ENCODE measurements at regions not wholly inside any gene's neighbourhood (a gene's known extent, or its start where the extent isn't known, plus 50 kb on each side); places are given as distances from the start of the nearest gene placed in this dataset.

DNA sequence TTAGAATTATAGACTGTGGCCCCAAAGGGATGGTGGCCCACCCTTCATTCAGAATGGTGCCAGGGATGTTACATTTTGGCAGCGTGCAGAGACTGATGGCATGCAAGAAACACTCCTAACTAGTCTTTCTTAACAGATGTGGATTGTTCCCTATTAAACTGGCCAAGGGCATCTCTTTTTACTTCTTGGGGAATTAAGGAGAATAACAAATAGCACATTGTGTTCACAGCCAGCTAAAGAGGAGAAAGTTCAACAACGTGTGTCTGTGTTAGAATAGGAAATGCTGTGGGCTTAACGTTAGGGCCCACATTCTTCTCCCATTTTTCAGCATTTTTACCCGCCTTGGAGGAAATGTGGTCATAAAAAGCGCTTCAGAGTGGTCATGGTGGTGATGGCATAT lies 404.8 kb downstream of the CDH2 start:
- no peak for DNase-seq (ENCODE audit: low read depth in 1 of 2, low spot score in 1 of 2)
- Histone ChIP-seq H3K27me3 (ENCODE audit: insufficient read depth, poor library complexity, severe bottlenecking) (no peaks in the 10 kb centered on the region), H3K4me3 (replicated peaks; ENCODE audit: insufficient read depth, low read length) (no peak overlapping the region), H3K27ac (replicated peaks) (no peak overlapping the region)
- TF ChIP-seq POLR2AphosphoS5 (IDR thresholded peaks at IDR 0.05; ENCODE audit: low read depth), result no peak
- no peak for TF ChIP-seq GABPA (IDR thresholded peaks at IDR 0.05; ENCODE audit: low read depth)

DNA sequence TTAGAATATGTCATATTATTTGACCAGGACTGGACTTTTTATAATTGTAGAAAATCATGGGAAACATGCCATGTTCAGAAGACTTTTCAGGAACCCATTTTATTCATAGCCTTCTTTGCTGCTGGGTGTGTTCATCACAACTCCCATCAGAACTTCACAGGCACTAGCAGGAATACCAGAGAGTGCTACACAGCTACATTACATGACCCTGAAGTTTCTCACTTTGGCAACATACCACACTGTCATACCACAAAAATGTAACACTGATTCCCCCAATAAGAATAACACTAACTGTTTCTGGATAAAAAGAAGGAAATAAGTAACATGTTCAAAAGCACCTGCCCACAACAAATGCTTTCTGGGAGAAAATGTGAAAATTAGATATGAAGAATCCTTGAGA lies 405.4 kb downstream of the CDH2 start:
- TF ChIP-seq CTCF (IDR thresholded peaks at IDR 0.05; ENCODE audit: insufficient read depth, low read length), result no peak
- TF ChIP-seq, protein P1, sequence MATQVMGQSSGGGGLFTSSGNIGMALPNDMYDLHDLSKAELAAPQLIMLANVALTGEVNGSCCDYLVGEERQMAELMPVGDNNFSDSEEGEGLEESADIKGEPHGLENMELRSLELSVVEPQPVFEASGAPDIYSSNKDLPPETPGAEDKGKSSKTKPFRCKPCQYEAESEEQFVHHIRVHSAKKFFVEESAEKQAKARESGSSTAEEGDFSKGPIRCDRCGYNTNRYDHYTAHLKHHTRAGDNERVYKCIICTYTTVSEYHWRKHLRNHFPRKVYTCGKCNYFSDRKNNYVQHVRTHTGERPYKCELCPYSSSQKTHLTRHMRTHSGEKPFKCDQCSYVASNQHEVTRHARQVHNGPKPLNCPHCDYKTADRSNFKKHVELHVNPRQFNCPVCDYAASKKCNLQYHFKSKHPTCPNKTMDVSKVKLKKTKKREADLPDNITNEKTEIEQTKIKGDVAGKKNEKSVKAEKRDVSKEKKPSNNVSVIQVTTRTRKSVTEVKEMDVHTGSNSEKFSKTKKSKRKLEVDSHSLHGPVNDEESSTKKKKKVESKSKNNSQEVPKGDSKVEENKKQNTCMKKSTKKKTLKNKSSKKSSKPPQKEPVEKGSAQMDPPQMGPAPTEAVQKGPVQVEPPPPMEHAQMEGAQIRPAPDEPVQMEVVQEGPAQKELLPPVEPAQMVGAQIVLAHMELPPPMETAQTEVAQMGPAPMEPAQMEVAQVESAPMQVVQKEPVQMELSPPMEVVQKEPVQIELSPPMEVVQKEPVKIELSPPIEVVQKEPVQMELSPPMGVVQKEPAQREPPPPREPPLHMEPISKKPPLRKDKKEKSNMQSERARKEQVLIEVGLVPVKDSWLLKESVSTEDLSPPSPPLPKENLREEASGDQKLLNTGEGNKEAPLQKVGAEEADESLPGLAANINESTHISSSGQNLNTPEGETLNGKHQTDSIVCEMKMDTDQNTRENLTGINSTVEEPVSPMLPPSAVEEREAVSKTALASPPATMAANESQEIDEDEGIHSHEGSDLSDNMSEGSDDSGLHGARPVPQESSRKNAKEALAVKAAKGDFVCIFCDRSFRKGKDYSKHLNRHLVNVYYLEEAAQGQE (IDR thresholded peaks at IDR 0.05; ENCODE audit: insufficient replicate concordance, low read depth), result no peak
- no peak for TF ChIP-seq GABPA (IDR thresholded peaks at IDR 0.05; ENCODE audit: low read depth)
- no peak for TF ChIP-seq SPI1 (IDR thresholded peaks at IDR 0.05; ENCODE audit: borderline replicate concordance, low read depth)
- no peak for TF ChIP-seq POLR2AphosphoS5 (IDR thresholded peaks at IDR 0.05; ENCODE audit: low read depth)
- H3K4me3 ChIP-seq (replicated peaks; ENCODE audit: insufficient read depth, low read length), result no peak overlapping the region
- H3K27ac ChIP-seq (replicated peaks), result no peak overlapping the region
- no peaks in the 10 kb centered on the region for H3K27me3 ChIP-seq (ENCODE audit: insufficient read depth, poor library complexity, severe bottlenecking)
- DNase-seq (ENCODE audit: low read depth in 1 of 2, low spot score in 1 of 2), result no peak

DNA sequence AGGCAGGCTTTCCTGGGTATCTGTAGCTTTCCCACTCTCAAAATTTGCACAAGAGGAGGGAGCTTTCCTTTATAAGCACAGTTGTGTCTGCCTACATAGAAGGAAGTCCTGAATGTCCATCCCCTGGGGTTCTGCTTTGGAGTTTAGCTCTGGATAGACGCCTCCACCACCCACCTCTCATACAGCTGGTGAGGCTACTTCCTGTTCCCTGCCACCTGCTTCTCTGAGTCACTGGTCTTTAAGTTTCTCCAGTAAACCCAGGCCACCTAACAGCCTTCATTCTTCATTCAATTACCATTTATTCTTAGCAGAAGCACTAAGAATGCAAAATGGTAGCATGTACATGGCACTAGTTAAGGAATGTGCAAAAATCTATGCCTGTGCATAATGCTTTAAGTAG lies 407.8 kb downstream of the CDH2 start:
- no peaks in the 10 kb centered on the region for H3K27me3 ChIP-seq (ENCODE audit: insufficient read depth, poor library complexity, severe bottlenecking)
- no peak overlapping the region for H3K27ac ChIP-seq (replicated peaks)
- no peak for DNase-seq (ENCODE audit: low read depth in 1 of 2, low spot score in 1 of 2)
- no peak overlapping the region for H3K4me3 ChIP-seq (replicated peaks; ENCODE audit: insufficient read depth, low read length)
- TF ChIP-seq CTCF (IDR thresholded peaks at IDR 0.05; ENCODE audit: insufficient read depth, low read length) (no peak), GABPA (IDR thresholded peaks at IDR 0.05; ENCODE audit: low read depth) (no peak), POLR2AphosphoS5 (IDR thresholded peaks at IDR 0.05; ENCODE audit: low read depth) (no peak), SPI1 (IDR thresholded peaks at IDR 0.05; ENCODE audit: borderline replicate concordance, low read depth) (no peak)
- TF ChIP-seq, protein P1 (IDR thresholded peaks at IDR 0.05; ENCODE audit: insufficient replicate concordance, low read depth), result no peak

- TF ChIP-seq GABPA (IDR thresholded peaks at IDR 0.05; ENCODE audit: low read depth) (no peak), POLR2AphosphoS5 (IDR thresholded peaks at IDR 0.05; ENCODE audit: low read depth) (no peak), SPI1 (IDR thresholded peaks at IDR 0.05; ENCODE audit: borderline replicate concordance, low read depth) (no peak)
- Histone ChIP-seq H3K27me3 (ENCODE audit: insufficient read depth, poor library complexity, severe bottlenecking) (no peaks in the 10 kb centered on the region), H3K27ac (replicated peaks) (no peak overlapping the region), H3K4me3 (replicated peaks; ENCODE audit: insufficient read depth, low read length) (no peak overlapping the region)
- DNase-seq (ENCODE audit: low read depth in 1 of 2, low spot score in 1 of 2), result no peak
These were observed 413.0 kb downstream of the CDH2 start for GRCh38 chr18:27763936-27764335.

GRCh38 chr18:27763341-27763740 lies 413.6 kb downstream of the CDH2 start:
- TF ChIP-seq CTCF (IDR thresholded peaks at IDR 0.05; ENCODE audit: insufficient read depth, low read length), result no peak
- TF ChIP-seq SPI1 (IDR thresholded peaks at IDR 0.05; ENCODE audit: borderline replicate concordance, low read depth), result no peak
- TF ChIP-seq, protein P1 (IDR thresholded peaks at IDR 0.05; ENCODE audit: insufficient replicate concordance, low read depth), result no peak
- no peak for TF ChIP-seq POLR2AphosphoS5 (IDR thresholded peaks at IDR 0.05; ENCODE audit: low read depth)
- TF ChIP-seq GABPA (IDR thresholded peaks at IDR 0.05; ENCODE audit: low read depth), result no peak
- H3K27ac ChIP-seq (replicated peaks), result no peak overlapping the region
- no peaks in the 10 kb centered on the region for H3K27me3 ChIP-seq (ENCODE audit: insufficient read depth, poor library complexity, severe bottlenecking)
- H3K4me3 ChIP-seq (replicated peaks; ENCODE audit: insufficient read depth, low read length), result no peak overlapping the region
- no peak for DNase-seq (ENCODE audit: low read depth in 1 of 2, low spot score in 1 of 2)

Measured in HL-60 (cell line).